ENCODE measurements at regions not wholly inside any gene's neighbourhood (a gene's known extent, or its start where the extent isn't known, plus 50 kb on each side); places are given as distances from the start of the nearest gene placed in this dataset.

GRCh38 chr2:207446653-207447052, 83.1 kb upstream of the CREB1 start:
- H2AFZ ChIP-seq (ENCODE audit: insufficient read depth, low read length, poor library complexity) = no peak overlapping the region
- no peaks in the 10 kb centered on the region for H3K4me1 ChIP-seq (ENCODE audit: control insufficient read depth in 1 of 2, insufficient read depth in 2 of 2, low read length in 2 of 2)
- H4K91ac ChIP-seq (ENCODE audit: low read depth, low read length) = no peak overlapping the region
- H3K27me3 ChIP-seq (ENCODE audit: insufficient read depth, low read length) = no peaks in the 10 kb centered on the region
- H2AK5ac ChIP-seq (ENCODE audit: low read length) = no peak overlapping the region
- no CpG with 5 or more reads among the region's 6 CpGs for WGBS (ENCODE audit: extremely low coverage, insufficient coverage, insufficient read length)
- H4K12ac ChIP-seq (ENCODE audit: low read depth, low read length) = no peak overlapping the region
- no peak for DNase-seq
- no peaks in the 10 kb centered on the region for H3K9me3 ChIP-seq (ENCODE audit: insufficient read depth, low read depth, low read length)
- H3K27ac ChIP-seq (ENCODE audit: low read depth, low read length) = no peak overlapping the region
- no peak overlapping the region for H4K8ac ChIP-seq (ENCODE audit: low read depth, low read length)
- H3K9ac ChIP-seq (ENCODE audit: low read length) = no peak overlapping the region
- H2BK12ac ChIP-seq (ENCODE audit: low read length) = no peak overlapping the region
- no peak overlapping the region for H3K4me3 ChIP-seq (ENCODE audit: low read depth, low read length)
- no peaks in the 10 kb centered on the region for H3K79me2 ChIP-seq (ENCODE audit: control insufficient read depth, insufficient read depth, low read length, poor library complexity)
- no peak overlapping the region for H3K4ac ChIP-seq (ENCODE audit: low read depth, low read length)
- no peak overlapping the region for H3K18ac ChIP-seq (ENCODE audit: low read length)
- no peak overlapping the region for H2BK120ac ChIP-seq (ENCODE audit: insufficient read depth, low read length, poor library complexity)
- H3K36me3 ChIP-seq (ENCODE audit: control insufficient read depth in 1 of 2, insufficient read depth in 2 of 2, low read length in 2 of 2) = no peaks in the 10 kb centered on the region
- no peaks in the 10 kb centered on the region for H3K79me1 ChIP-seq (ENCODE audit: low read length)
- H2BK5ac ChIP-seq (ENCODE audit: low read depth, low read length, poor library complexity) = no peak overlapping the region
- H3K4me2 ChIP-seq (ENCODE audit: low read length) = no peak overlapping the region
- no peak overlapping the region for H3K14ac ChIP-seq (ENCODE audit: low read length)
- no peak overlapping the region for H3K23ac ChIP-seq (ENCODE audit: low read length)

GRCh38 chr2:207448006-207448405, 81.8 kb upstream of the CREB1 start:
- Histone ChIP-seq H3K79me1 (ENCODE audit: low read length) (no peaks in the 10 kb centered on the region), H3K4me3 (ENCODE audit: low read depth, low read length) (no peak overlapping the region), H2BK5ac (ENCODE audit: low read depth, low read length, poor library complexity) (no peak overlapping the region), H3K9me3 (ENCODE audit: insufficient read depth, low read depth, low read length) (no peaks in the 10 kb centered on the region), H3K9ac (ENCODE audit: low read length) (no peak overlapping the region), H3K23ac (ENCODE audit: low read length) (no peak overlapping the region), H4K91ac (ENCODE audit: low read depth, low read length) (no peak overlapping the region), H3K27me3 (ENCODE audit: insufficient read depth, low read length) (no peaks in the 10 kb centered on the region), H4K12ac (ENCODE audit: low read depth, low read length) (no peak overlapping the region), H3K14ac (ENCODE audit: low read length) (no peak overlapping the region), H2AK5ac (ENCODE audit: low read length) (no peak overlapping the region), H4K8ac (ENCODE audit: low read depth, low read length) (no peak overlapping the region), H2BK120ac (ENCODE audit: insufficient read depth, low read length, poor library complexity) (no peak overlapping the region), H3K27ac (ENCODE audit: low read depth, low read length) (no peak overlapping the region), H3K4ac (ENCODE audit: low read depth, low read length) (no peak overlapping the region), H3K36me3 (ENCODE audit: control insufficient read depth in 1 of 2, insufficient read depth in 2 of 2, low read length in 2 of 2) (no peaks in the 10 kb centered on the region), H2AFZ (ENCODE audit: insufficient read depth, low read length, poor library complexity) (no peak overlapping the region), H3K18ac (ENCODE audit: low read length) (no peak overlapping the region), H3K79me2 (ENCODE audit: control insufficient read depth, insufficient read depth, low read length, poor library complexity) (no peaks in the 10 kb centered on the region), H3K4me1 (ENCODE audit: control insufficient read depth in 1 of 2, insufficient read depth in 2 of 2, low read length in 2 of 2) (no peaks in the 10 kb centered on the region), H3K4me2 (ENCODE audit: low read length) (no peak overlapping the region), H2BK12ac (ENCODE audit: low read length) (no peak overlapping the region)
- DNase-seq = no peak
- no CpG with 5 or more reads among the region's 1 CpG for WGBS (ENCODE audit: extremely low coverage, insufficient coverage, insufficient read length)

GRCh38 chr2:207449642-207450165, 80.1 kb upstream of the CREB1 start:
- Histone ChIP-seq H3K23ac (ENCODE audit: low read length) (no peak overlapping the region), H2AFZ (ENCODE audit: insufficient read depth, low read length, poor library complexity) (no peak overlapping the region), H3K4me3 (ENCODE audit: low read depth, low read length) (no peak overlapping the region), H4K12ac (ENCODE audit: low read depth, low read length) (no peak overlapping the region), H2AK5ac (ENCODE audit: low read length) (no peak overlapping the region), H2BK5ac (ENCODE audit: low read depth, low read length, poor library complexity) (no peak overlapping the region), H3K9me3 (ENCODE audit: insufficient read depth, low read depth, low read length) (no peaks in the 10 kb centered on the region), H3K4ac (ENCODE audit: low read depth, low read length) (no peak overlapping the region), H3K27me3 (ENCODE audit: insufficient read depth, low read length) (no peaks in the 10 kb centered on the region), H3K9ac (ENCODE audit: low read length) (no peak overlapping the region), H4K8ac (ENCODE audit: low read depth, low read length) (no peak overlapping the region), H2BK120ac (ENCODE audit: insufficient read depth, low read length, poor library complexity) (no peak overlapping the region), H3K4me2 (ENCODE audit: low read length) (no peak overlapping the region), H2BK12ac (ENCODE audit: low read length) (no peak overlapping the region), H3K27ac (ENCODE audit: low read depth, low read length) (no peak overlapping the region), H3K14ac (ENCODE audit: low read length) (no peak overlapping the region), H4K91ac (ENCODE audit: low read depth, low read length) (no peak overlapping the region), H3K79me1 (ENCODE audit: low read length) (no peaks in the 10 kb centered on the region), H3K36me3 (ENCODE audit: control insufficient read depth in 1 of 2, insufficient read depth in 2 of 2, low read length in 2 of 2) (no peaks in the 10 kb centered on the region), H3K79me2 (ENCODE audit: control insufficient read depth, insufficient read depth, low read length, poor library complexity) (no peaks in the 10 kb centered on the region), H3K4me1 (ENCODE audit: control insufficient read depth in 1 of 2, insufficient read depth in 2 of 2, low read length in 2 of 2) (no peaks in the 10 kb centered on the region), H3K18ac (ENCODE audit: low read length) (no peak overlapping the region)
- WGBS (ENCODE audit: extremely low coverage, insufficient coverage, insufficient read length) = no CpG with 5 or more reads among the region's 1 CpG
- DNase-seq = no peak

- Histone ChIP-seq H2BK120ac (ENCODE audit: insufficient read depth, low read length, poor library complexity) (no peak overlapping the region), H3K4me1 (ENCODE audit: control insufficient read depth in 1 of 2, insufficient read depth in 2 of 2, low read length in 2 of 2) (no peaks in the 10 kb centered on the region), H4K91ac (ENCODE audit: low read depth, low read length) (no peak overlapping the region), H3K23ac (ENCODE audit: low read length) (no peak overlapping the region), H2BK5ac (ENCODE audit: low read depth, low read length, poor library complexity) (no peak overlapping the region), H2AK5ac (ENCODE audit: low read length) (no peak overlapping the region), H2BK12ac (ENCODE audit: low read length) (no peak overlapping the region), H4K12ac (ENCODE audit: low read depth, low read length) (no peak overlapping the region), H3K79me1 (ENCODE audit: low read length) (no peaks in the 10 kb centered on the region), H3K4ac (ENCODE audit: low read depth, low read length) (no peak overlapping the region), H3K4me3 (ENCODE audit: low read depth, low read length) (no peak overlapping the region), H3K27ac (ENCODE audit: low read depth, low read length) (no peak overlapping the region), H3K27me3 (ENCODE audit: insufficient read depth, low read length) (no peaks in the 10 kb centered on the region), H3K9ac (ENCODE audit: low read length) (no peak overlapping the region), H3K4me2 (ENCODE audit: low read length) (no peak overlapping the region), H3K36me3 (ENCODE audit: control insufficient read depth in 1 of 2, insufficient read depth in 2 of 2, low read length in 2 of 2) (no peaks in the 10 kb centered on the region), H3K14ac (ENCODE audit: low read length) (no peak overlapping the region), H3K9me3 (ENCODE audit: insufficient read depth, low read depth, low read length) (no peaks in the 10 kb centered on the region), H4K8ac (ENCODE audit: low read depth, low read length) (no peak overlapping the region), H3K79me2 (ENCODE audit: control insufficient read depth, insufficient read depth, low read length, poor library complexity) (no peaks in the 10 kb centered on the region), H3K18ac (ENCODE audit: low read length) (no peak overlapping the region), H2AFZ (ENCODE audit: insufficient read depth, low read length, poor library complexity) (no peak overlapping the region)
- no peak for DNase-seq
- no CpG with 5 or more reads among the region's 1 CpG for WGBS (ENCODE audit: extremely low coverage, insufficient coverage, insufficient read length)
These were observed 79.6 kb upstream of the CREB1 start for GRCh38 chr2:207450186-207450585.

Data from trophoblast cell (in vitro differentiated cells and primary cell).